NCI-H226 (cell line): ENCODE measurements at regions not wholly inside any gene's neighbourhood (a gene's known extent, or its start where the extent isn't known, plus 50 kb on each side); places are given as distances from the start of the nearest gene placed in this dataset.

Source experiments
- DNase-seq: peaks from one replicate; pipeline ENCODE4 v3.0.0-alpha.2; 2015

GRCh38 chr22:27378311-27378800 lies 423.2 kb downstream of the MN1 start:
- DNase-seq, result no peak

GRCh38 chr22:27378995-27379394 lies 422.6 kb downstream of the MN1 start:
- DNase-seq, result no peak

GRCh38 chr22:27380855-27381254 lies 420.7 kb downstream of the MN1 start:
- DNase-seq, result no peak

- DNase-seq, result no peak
These were observed 420.0 kb downstream of the MN1 start for GRCh38 chr22:27381552-27381951.

- no peak for DNase-seq
These were observed 419.4 kb downstream of the MN1 start for GRCh38 chr22:27381960-27382742.

- DNase-seq, result no peak
These were observed 418.6 kb downstream of the MN1 start for GRCh38 chr22:27382947-27383346.

- no peak for DNase-seq
These were observed 417.7 kb downstream of the MN1 start for GRCh38 chr22:27383896-27384295.

GRCh38 chr22:27385261-27385998 lies 416.1 kb downstream of the MN1 start:
- DNase-seq, result no peak

- DNase-seq, result peak; percentile 70
These were observed 415.4 kb downstream of the MN1 start for GRCh38 chr22:27386186-27386585.

- no peak for DNase-seq
These were observed 414.0 kb downstream of the MN1 start for GRCh38 chr22:27387561-27387960.

- DNase-seq, result no peak
These were observed 413.4 kb downstream of the MN1 start for GRCh38 chr22:27388090-27388600.

GRCh38 chr22:27389727-27390075 lies 411.9 kb downstream of the MN1 start:
- DNase-seq, result no peak

GRCh38 chr22:27391092-27391770 lies 410.3 kb downstream of the MN1 start:
- no peak for DNase-seq

GRCh38 chr22:27393371-27393770 lies 408.2 kb downstream of the MN1 start:
- peak; percentile 27 for DNase-seq

GRCh38 chr22:27394806-27395404 lies 406.7 kb downstream of the MN1 start:
- no peak for DNase-seq

- DNase-seq, result peak; percentile 28
These were observed 404.3 kb downstream of the MN1 start for GRCh38 chr22:27397036-27397953.

GRCh38 chr22:27397954-27398342 lies 403.6 kb downstream of the MN1 start:
- DNase-seq, result no peak

- DNase-seq, result no peak
These were observed 402.4 kb downstream of the MN1 start for GRCh38 chr22:27399161-27399560.

- DNase-seq, result no peak
These were observed 400.7 kb downstream of the MN1 start for GRCh38 chr22:27400811-27401210.

- peak; percentile 66 for DNase-seq
These were observed 400.2 kb downstream of the MN1 start for GRCh38 chr22:27401321-27401720.

GRCh38 chr22:27404441-27404840 lies 397.1 kb downstream of the MN1 start:
- no peak for DNase-seq
